ENCODE measurements at regions not wholly inside any gene's neighbourhood (a gene's known extent, or its start where the extent isn't known, plus 50 kb on each side); places are given as distances from the start of the nearest gene placed in this dataset.

- Histone ChIP-seq H3K36me3 (replicated peaks in 1 of 2) (no peaks in the 10 kb centered on the region), H3K27ac (no peak overlapping the region), H3K4me3 (no peak overlapping the region), H3K9me3 (replicated peaks in 1 of 3) (no peaks in the 10 kb centered on the region), H3K27me3 (peaks cover 6% of the 10 kb centered on the region), H3K4me1 (replicated peaks in 1 of 2) (no peaks in the 10 kb centered on the region)
- TF ChIP-seq CTCF (IDR thresholded peaks at IDR 0.05) (no peak), POLR2A (IDR thresholded peaks at IDR 0.05) (no peak)
- WGBS, 4 donors = 64 to 89% (median 85%) methylated on average over 2 of the region's 2 CpGs
- no peak for DNase-seq
- intact Hi-C loops (cut with DNase I) = no loop called here
These were observed 112.4 kb upstream of the TLE3 start for GRCh38 chr15:70210076-70210475.

- peaks cover 6% of the 10 kb centered on the region for H3K27me3 ChIP-seq
- DNase-seq = no peak
- no peak overlapping the region for H3K27ac ChIP-seq
- H3K4me3 ChIP-seq = no peak overlapping the region
- intact Hi-C loops (cut with DNase I) = no loop called here
- no peaks in the 10 kb centered on the region for H3K36me3 ChIP-seq (replicated peaks in 1 of 2)
- TF ChIP-seq POLR2A (IDR thresholded peaks at IDR 0.05) = no peak
- no peak for TF ChIP-seq CTCF (IDR thresholded peaks at IDR 0.05)
- H3K4me1 ChIP-seq (replicated peaks in 1 of 2) = no peaks in the 10 kb centered on the region
- 87 to 92% (median 90%) methylated on average over 5 of the region's 5 CpGs for WGBS, 4 donors
- H3K9me3 ChIP-seq (replicated peaks in 1 of 3) = no peaks in the 10 kb centered on the region
These were observed 111.8 kb upstream of the TLE3 start for GRCh38 chr15:70209499-70209898.

GRCh38 chr15:70208332-70208731, 110.6 kb upstream of the TLE3 start:
- Histone ChIP-seq H3K36me3 (replicated peaks in 1 of 2) (no peaks in the 10 kb centered on the region), H3K4me3 (no peak overlapping the region), H3K4me1 (replicated peaks in 1 of 2) (no peaks in the 10 kb centered on the region), H3K27me3 (peaks cover 6% of the 10 kb centered on the region), H3K27ac (no peak overlapping the region), H3K9me3 (replicated peaks in 1 of 3) (no peaks in the 10 kb centered on the region)
- intact Hi-C loops (cut with DNase I) = no loop called here
- TF ChIP-seq POLR2A (IDR thresholded peaks at IDR 0.05) (no peak), CTCF (IDR thresholded peaks at IDR 0.05) (no peak)
- no peak for DNase-seq
- 90 to 94% (median 92%) methylated on average over 2 to 3 of the region's 3 CpGs for WGBS, 4 donors

GRCh38 chr15:70206668-70207067, 109.0 kb upstream of the TLE3 start:
- H3K4me3 ChIP-seq = no peak overlapping the region
- no peaks in the 10 kb centered on the region for H3K9me3 ChIP-seq (replicated peaks in 1 of 3)

More at GRCh38 chr15:70206668-70207067, 109.0 kb upstream of the TLE3 start:
- no peaks in the 10 kb centered on the region for H3K36me3 ChIP-seq (replicated peaks in 1 of 2)
- 63 to 77% (median 64%) methylated on average over 5 of the region's 5 CpGs for WGBS, 4 donors
- peaks cover 6% of the 10 kb centered on the region for H3K27me3 ChIP-seq
- DNase-seq = no peak
- H3K27ac ChIP-seq = no peak overlapping the region
- intact Hi-C loops (cut with DNase I) = no loop called here
- no peaks in the 10 kb centered on the region for H3K4me1 ChIP-seq (replicated peaks in 1 of 2)
- no peak for TF ChIP-seq POLR2A (IDR thresholded peaks at IDR 0.05)
- TF ChIP-seq CTCF (IDR thresholded peaks at IDR 0.05) = no peak
